Jurkat, Clone E6-1 (cell line): ENCODE measurements at regions not wholly inside any gene's neighbourhood (a gene's known extent, or its start where the extent isn't known, plus 50 kb on each side); places are given as distances from the start of the nearest gene placed in this dataset.
"Not testable (repeated sequence)": the region's sequence is repeated elsewhere in the genome, so short reads cannot be mapped to it uniquely, and the experiment has no call there.

Experiments used
- DNase-seq: peaks from one replicate; pipeline ENCODE4 v3.0.0-alpha.2; 2011; ENCODE audit warnings: low read depth, low spot score
- H3K4me3 ChIP-seq: 2 replicates; pipeline ENCODE4 v1.5.1; 2011; ENCODE audit warnings: mild to moderate bottlenecking, low read length, control low read depth, moderate library complexity

DNA sequence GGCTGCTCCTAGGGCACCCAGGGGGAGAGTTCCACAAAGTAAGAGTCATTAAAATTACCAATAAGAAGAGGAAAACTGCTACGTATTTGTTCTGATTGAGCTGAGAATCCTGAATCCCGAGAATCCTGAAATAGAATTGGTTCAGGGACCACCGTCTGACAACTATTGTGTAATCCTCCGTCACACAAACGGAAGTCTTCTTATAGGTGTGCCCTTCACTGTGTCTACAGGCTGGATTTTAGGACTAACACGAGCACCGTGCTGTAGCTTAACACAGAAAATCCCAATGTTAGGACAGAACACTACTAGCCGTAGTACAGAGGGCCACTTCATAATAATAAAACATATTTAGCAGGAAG, 50.6 kb upstream of the RNF182 start:
- DNase-seq, result no peak
- peak overlapping the region; percentile 13 for H3K4me3 ChIP-seq

DNA sequence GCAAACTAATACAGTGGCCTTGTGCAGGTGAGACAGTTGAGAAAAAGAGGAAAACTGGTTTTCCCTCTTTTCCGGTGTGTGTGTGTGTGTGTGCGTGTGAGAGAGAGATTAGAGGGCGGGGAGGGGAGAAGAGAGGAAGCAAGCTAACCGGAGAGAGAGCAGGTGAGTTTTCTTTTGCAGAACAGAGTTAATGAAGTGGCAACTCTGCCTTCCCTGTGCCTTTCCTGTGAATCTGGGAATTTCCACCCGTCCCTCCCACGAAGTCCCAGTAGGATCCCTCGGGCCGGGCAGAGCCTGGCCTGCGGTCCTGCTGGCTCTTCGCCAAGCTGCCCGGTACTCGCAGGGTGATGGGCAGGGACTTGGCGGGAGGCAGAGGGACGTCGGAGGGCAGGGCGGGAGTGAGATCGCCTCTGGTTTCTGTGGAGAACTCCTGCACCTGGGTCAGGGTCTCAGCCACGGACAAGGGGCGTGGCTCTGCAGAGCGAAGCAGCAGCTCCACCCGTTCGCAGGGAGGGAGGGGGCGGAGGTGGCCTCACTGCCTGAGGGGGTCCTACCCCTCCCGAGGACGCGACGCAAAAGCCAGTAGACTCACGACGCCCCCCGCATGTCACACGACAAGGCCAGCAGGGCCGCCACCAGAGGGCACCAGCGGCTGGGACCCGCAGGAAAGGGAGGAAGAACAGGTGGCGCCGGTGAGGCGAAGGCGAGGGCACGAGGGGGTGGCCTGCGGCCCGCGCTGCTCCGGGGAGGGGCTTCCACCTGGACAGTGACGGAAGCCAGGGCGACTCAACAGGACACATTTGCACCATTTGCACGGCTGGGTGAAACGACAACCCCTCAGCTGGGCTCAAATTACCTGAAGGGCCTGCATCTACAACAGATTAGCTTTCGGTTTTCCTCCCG, 51.2 kb upstream of the RNF182 start:
- peak; percentile 39 for DNase-seq
- peak overlapping the region; percentile 13 for H3K4me3 ChIP-seq

DNA sequence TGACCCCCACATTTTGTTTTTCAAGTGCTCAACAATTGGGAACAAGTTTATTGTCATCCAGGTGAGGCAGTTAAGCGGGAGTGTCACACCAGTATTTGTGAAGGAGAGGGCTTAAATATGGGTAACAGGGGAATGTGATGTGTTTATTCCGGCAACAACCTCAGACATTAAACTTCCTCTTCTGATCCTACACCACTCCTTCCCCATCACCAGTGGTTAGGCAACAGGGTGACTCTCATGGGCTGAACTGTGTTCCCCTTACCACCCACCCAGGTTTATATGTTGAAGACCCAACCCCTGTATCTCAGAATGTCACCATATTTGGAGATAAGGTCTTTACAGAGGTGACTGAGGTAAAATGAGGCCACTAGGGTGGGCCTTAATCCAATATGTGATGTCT, 52.1 kb upstream of the RNF182 start:
- no peak for DNase-seq
- H3K4me3 ChIP-seq, result no peak overlapping the region

DNA sequence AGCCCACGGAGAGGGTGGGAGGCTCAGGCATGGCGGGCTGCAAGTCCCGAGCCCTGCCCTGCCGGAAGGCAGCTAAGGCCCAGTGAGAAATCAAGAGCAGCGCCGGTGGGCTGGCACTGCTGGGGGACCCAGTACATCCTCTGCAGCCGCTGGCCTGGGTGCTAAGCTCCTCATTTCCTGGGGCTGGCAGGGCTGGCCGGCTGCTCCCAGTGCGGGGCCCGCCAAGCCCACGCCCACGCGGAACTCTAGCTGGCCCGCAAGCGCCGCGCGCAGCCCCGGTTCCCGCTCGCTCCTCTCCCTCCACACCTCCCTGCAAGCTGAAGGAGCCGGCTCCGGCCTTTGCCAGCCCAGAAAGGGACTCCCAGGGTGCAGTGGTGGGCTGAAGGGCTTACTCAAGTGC, 52.7 kb upstream of the RNF182 start:
- H3K4me3 ChIP-seq, DNase-seq: not testable (repeated sequence)

DNA sequence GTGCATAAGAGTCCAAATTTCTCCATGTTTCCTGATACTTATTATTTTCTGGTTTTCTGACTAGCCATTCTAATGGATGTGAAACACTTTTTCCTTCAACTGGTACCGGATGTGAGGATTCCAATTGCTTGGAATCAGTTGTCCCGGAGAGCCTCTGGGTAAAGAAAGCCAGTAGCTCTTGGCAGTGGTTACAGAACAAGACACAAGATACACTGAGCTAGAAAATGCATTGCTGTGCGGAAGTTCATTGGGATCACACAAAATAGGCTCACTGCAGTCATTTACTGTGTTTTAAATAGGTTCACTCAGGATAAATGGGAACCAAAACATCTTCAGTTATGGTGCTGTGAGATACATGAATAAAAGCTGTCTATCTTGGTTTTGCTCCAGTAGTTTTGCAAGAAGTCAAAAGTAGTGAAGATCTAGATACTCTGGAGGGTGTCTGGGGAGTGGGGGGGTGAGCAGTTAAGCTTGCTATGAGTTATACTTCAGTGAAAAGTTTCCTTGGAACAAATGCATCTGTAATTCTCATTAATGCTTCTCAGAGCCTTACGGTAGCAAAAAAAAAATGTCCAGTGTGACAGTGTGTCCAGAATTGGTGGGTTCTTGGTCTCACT, 54.4 kb upstream of the RNF182 start:
- no peak for DNase-seq
- no peak overlapping the region for H3K4me3 ChIP-seq

DNA sequence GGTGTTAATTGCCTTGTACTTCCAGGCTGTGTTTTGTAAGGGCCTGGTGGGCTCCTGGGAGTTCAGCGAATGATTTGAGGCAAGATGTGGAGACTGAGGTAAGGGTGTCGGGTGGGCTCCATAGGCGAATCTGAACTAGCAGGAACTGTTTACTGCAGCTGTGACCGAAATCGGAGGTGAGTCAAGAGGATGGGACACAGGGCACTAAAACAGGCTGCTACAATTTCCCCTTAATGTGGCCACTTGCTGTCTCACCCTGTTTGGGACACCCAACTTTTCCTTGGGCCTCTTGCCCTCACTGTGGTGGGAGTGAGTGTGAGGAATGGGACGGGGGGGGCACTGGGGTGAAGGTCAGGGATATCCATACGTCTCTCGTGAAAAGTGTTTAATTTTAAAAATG, 53.9 kb upstream of the MCUR1 start:
- no peak overlapping the region for H3K4me3 ChIP-seq
- no peak for DNase-seq

DNA sequence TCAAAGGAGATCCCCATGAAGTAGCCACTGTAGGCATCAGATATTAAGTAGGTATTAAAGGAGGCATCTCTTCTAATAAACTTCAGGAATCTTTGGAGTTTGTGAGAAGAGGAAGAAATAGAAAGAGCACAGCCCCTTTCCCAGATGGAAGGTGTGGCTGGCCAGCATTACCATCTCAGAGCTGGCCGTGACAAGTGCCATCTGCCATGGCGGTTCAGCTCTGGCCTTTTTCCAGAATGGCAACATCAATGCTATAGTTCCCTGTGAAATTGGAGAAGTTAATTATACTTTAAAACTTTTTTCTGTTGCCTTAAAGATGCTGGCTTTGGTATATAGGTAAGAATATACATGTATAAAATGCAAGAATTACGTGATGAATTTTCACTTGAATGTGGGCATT, 51.9 kb upstream of the MCUR1 start:
- H3K4me3 ChIP-seq, result no peak overlapping the region
- DNase-seq, result no peak

DNA sequence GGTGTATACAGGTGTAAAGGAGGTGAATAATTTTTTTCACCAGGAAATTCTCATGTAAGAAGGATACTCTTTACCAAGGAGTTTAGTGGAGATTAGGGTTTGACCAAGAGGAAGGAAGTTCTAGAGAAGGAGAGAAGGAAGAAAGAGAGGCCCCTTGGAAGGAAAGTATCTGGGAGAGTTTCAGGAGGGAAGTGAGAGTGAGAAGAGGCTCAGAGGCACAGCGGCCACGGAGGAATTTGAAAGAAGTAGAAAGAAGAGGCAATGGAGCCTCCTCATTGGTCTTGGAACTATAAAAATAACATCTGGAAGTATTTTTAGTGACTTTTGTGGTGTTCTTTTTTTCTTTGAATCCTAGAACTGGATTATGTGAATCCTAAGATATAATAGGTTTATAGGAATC, 50.8 kb upstream of the MCUR1 start:
- DNase-seq, result no peak
- no peak overlapping the region for H3K4me3 ChIP-seq

DNA sequence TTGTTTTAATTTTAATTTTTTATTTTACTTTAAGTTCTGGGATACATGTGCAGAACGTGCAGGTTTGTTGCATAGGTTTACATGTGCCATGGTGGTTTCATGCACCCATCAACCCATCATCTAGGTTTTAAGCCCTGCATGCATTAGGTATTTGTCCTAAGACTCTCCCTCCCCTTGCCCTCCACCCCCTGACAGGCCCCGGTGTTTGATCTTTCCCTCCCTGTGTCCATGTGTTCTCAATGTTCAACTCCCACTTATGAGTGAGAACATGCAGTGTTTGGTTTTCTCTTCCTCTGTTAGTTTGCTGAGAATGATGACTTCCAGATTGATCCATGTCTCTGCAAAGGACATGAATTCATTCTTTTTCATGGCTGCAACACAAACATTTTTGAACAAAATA, 50.3 kb upstream of the MCUR1 start:
- DNase-seq, result not testable (repeated sequence)

More for the DNA sequence above, 50.3 kb upstream of the MCUR1 start:
- H3K4me3 ChIP-seq, result not testable (repeated sequence)
